ENCODE measurements at regions not wholly inside any gene's neighbourhood (a gene's known extent, or its start where the extent isn't known, plus 50 kb on each side); places are given as distances from the start of the nearest gene placed in this dataset.
A peak's percentile ranks its signal among the peaks of the same experiment; 100 is the strongest.

- in situ Hi-C loops (cut with HindIII; ENCODE audit: low pct_unique_long_range_greater_than_20kb, low sequenced_read_pairs): no loop called here
- DNase-seq (ENCODE audit: low read depth, low spot score): no peak
Observed at GRCh38 chr9:91047993-91048607, 246.5 kb downstream of the SYK start.

DNA sequence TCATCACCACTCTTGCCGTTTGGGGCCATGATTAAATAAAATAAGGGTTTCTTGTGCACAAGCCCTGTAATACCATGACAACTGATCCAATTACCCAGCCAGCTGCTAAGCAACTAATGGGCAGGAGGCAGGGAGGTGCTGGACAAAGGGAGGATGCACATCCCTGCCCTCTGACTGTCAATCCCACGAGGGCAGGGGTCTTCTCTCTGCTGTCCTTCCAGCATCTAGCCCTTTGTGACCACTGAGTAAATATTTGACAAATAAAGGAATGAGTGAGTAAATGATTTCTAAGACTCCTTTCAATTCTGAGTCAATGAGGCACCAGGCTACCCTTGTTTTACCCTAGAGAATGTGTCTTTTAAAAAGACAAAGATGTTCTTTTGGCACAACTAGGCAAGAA is 247.1 kb downstream of the SYK start:
- DNase-seq (ENCODE audit: low read depth, low spot score): no peak
- in situ Hi-C loops (cut with HindIII; ENCODE audit: low pct_unique_long_range_greater_than_20kb, low sequenced_read_pairs): no loop called here

GRCh38 chr9:91053824-91054223 is 252.2 kb downstream of the SYK start:
- in situ Hi-C loops (cut with HindIII; ENCODE audit: low pct_unique_long_range_greater_than_20kb, low sequenced_read_pairs): no loop called here

DNA sequence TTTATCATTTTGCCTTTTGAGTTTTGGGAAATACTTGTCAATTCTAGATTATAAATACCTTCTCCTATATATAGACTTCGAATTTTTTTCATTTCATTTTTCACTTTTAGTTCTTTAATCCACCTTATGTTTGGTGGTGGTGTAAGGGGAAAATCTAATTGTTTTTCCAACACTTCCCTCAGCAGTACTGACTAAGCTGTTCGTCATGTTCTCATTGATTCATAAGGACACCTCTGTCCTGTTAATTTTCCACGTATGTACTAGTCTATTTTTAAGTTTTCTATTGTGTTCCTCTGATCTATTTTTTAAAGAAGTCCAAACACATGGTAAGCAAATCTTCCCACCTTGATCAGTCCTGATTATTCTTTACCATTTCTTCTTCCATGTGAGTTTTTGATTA is 254.2 kb downstream of the SYK start:
- DNase-seq (ENCODE audit: low read depth, low spot score): no peak
- in situ Hi-C loops (cut with HindIII; ENCODE audit: low pct_unique_long_range_greater_than_20kb, low sequenced_read_pairs): no loop called here

More at GRCh38 chr9:91053824-91054223, 252.2 kb downstream of the SYK start:
- DNase-seq (ENCODE audit: low read depth, low spot score): no peak

GRCh38 chr9:91056486-91056885 is 254.9 kb downstream of the SYK start:
- in situ Hi-C loops (cut with HindIII; ENCODE audit: low pct_unique_long_range_greater_than_20kb, low sequenced_read_pairs): no loop called here
- no peak for DNase-seq (ENCODE audit: low read depth, low spot score)

GRCh38 chr9:91056917-91057316 is 255.3 kb downstream of the SYK start:
- DNase-seq (ENCODE audit: low read depth, low spot score): no peak
- in situ Hi-C loops (cut with HindIII; ENCODE audit: low pct_unique_long_range_greater_than_20kb, low sequenced_read_pairs): no loop called here

- no peak for DNase-seq (ENCODE audit: low read depth, low spot score)
- in situ Hi-C loops (cut with HindIII; ENCODE audit: low pct_unique_long_range_greater_than_20kb, low sequenced_read_pairs): no loop called here
Observed at GRCh38 chr9:91059713-91060112, 258.1 kb downstream of the SYK start.

DNA sequence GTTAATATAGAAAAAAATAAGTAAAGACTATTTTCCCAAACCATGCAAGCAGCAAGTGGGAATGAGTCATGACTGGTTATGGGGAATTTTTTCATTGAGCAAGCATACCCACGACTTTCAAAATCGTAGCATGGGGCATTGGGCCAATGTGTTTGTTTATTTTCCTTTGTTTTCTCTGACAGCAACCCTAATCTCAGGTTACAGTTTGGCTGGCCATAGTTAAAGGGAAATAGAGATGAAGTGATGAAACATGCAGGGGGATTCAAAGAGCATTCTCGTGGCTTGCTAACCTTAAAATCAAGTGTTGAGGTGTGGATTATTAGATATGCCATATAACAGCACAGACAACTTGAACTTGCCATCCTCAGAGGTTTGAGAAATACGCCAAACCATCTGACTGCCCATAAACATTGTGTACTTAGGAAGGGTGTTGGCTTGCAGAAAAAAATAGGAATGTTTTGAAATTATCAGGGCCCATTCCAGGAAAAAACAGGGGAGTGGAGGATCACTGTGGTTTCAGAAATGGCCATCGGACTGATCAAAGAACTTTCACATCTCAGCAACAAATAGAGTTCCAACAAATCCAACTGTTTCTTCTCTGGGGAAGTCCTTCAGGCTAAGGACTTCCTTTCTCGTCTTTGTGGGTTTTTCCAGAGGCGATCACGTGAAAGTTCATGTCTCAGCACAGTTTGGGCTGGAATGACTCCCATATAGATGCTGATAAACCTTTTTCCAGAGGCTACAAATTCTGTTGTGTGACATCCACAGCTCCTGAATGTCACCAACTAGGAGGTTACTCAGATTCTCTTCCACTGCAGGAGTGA is 259.1 kb downstream of the SYK start:
- DNase-seq (ENCODE audit: low read depth, low spot score): peak; percentile 70
- in situ Hi-C loops (cut with HindIII; ENCODE audit: low pct_unique_long_range_greater_than_20kb, low sequenced_read_pairs): no loop called here

- in situ Hi-C loops (cut with HindIII; ENCODE audit: low pct_unique_long_range_greater_than_20kb, low sequenced_read_pairs): no loop called here
Observed at GRCh38 chr9:91061506-91061905, 259.9 kb downstream of the SYK start.

GRCh38 chr9:91062281-91062680 is 260.7 kb downstream of the SYK start:
- no peak for DNase-seq (ENCODE audit: low read depth, low spot score)
- in situ Hi-C loops (cut with HindIII; ENCODE audit: low pct_unique_long_range_greater_than_20kb, low sequenced_read_pairs): no loop called here

More at GRCh38 chr9:91061506-91061905, 259.9 kb downstream of the SYK start:
- DNase-seq (ENCODE audit: low read depth, low spot score): no peak

DNA sequence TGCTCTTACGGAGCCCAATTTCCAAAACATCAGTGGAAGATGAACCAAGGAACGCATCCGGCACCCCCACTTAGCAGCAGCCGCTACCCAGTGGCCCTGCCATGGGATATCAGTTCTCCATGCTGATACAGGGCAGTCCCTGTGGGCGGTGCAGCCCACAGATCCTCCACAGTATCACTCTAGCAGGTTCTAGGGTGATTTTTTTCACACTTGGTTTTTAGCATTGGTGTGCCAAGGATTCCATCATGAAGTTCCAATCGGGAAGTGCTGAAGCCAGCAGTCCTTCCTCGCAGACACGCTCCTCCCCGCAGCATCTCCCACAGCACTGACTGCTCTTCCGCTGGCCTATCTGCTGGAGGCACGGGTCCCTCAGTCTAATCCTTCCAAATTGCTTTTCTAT is 261.9 kb downstream of the SYK start:
- in situ Hi-C loops (cut with HindIII; ENCODE audit: low pct_unique_long_range_greater_than_20kb, low sequenced_read_pairs): no loop called here
- DNase-seq (ENCODE audit: low read depth, low spot score): no peak

DNA sequence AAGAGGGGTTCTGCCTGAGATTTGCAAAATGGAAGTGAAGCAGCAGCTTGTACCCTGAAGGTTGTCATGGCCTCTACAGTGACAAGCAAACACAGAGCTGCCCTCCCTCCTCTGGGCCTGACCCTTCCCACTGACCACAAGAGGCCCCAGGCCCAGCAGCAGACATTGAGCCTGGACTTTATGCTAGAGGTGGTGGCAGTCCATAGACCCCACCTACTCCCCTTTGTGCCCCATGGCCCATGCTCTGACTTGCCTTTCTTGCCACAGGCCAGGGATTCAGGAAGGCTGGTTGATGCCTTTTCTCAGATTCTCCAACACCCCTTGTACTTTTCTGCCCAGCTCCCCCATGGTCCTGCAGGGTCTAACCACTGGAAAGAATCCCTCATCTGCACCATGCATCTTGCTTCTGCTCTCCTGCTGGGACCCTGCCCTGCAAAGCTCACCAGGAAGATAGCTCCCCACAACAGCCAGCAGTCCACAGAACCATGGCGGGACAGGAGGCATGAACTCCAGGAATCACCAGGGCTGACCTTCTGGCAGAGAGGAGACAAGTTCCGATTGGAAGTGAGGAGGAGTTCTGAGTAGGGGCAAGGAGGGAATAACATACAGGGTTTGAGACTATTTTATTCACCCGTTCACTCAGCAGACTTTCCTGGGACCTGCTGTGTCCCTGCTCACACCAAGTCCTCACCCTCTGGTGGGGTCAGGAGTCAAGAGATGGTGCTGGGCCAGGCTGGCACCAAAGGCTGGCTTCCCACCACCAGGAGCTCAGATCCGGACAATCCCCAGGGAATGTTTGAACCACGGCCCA is 263.8 kb downstream of the SYK start:
- in situ Hi-C loops (cut with HindIII; ENCODE audit: low pct_unique_long_range_greater_than_20kb, low sequenced_read_pairs): no loop called here

DNA sequence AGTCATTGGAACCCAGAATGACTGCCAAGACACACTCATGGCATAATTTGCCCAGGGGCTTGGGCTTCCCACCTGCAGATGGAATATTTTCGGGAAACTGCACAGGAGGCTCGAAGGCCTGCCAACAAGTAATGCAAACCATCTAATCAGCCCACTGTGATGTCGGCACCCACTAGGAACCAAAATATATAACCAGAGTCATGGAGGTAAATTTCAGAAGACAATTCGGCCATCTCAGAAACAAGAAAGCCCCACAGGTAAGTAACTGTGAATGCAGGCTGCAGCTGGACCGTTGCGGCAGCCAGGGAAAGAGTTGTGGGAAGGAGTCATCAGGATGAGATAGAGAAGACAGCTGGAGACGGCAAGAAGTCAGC is 264.4 kb downstream of the SYK start:
- in situ Hi-C loops (cut with HindIII; ENCODE audit: low pct_unique_long_range_greater_than_20kb, low sequenced_read_pairs): no loop called here
- DNase-seq (ENCODE audit: low read depth, low spot score): no peak

More for the DNA sequence above, 263.8 kb downstream of the SYK start:
- DNase-seq (ENCODE audit: low read depth, low spot score): no peak

- no peak for DNase-seq (ENCODE audit: low read depth, low spot score)
- in situ Hi-C loops (cut with HindIII; ENCODE audit: low pct_unique_long_range_greater_than_20kb, low sequenced_read_pairs): no loop called here
Observed at GRCh38 chr9:91066856-91067255, 265.2 kb downstream of the SYK start.

GRCh38 chr9:91067306-91067860 is 265.8 kb downstream of the SYK start:
- in situ Hi-C loops (cut with HindIII; ENCODE audit: low pct_unique_long_range_greater_than_20kb, low sequenced_read_pairs): no loop called here

DNA sequence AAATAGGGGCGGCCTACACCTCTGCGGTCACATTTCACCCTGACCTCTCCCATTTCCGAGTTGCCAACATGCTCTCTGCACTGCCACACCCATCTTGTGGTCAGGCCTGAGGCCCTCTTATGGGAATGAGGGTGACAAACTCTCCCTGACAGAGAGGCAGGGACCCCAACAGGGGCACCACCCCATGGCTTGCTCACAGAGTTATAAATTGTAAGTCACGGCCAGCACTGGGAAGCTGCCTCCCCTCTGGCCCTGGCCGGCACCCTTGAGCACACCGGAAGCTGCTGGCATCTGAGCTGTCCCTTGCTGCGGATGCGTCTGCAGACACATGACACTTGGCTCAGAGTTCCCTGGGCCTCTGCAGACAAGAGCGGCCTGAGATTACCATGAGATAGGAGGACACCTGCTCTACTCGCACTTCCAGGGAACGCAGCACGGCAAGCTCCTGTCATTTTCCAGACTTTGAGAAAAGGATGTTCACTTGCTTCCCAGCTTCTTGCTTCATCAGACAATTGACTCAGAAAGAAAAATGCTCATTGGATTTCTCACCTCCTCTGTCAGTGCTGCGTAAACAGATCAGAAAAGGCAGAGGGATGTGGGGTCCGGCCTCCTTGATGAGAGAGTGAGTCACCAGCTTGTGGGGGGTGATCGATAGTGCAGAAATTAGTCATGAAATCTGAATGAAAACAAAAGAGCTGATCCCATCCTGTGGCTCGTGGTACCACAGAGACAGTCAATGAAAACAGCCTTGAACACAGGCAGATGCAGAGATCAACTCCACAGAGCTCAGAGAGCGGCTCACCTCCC is 269.8 kb downstream of the SYK start:
- in situ Hi-C loops (cut with HindIII; ENCODE audit: low pct_unique_long_range_greater_than_20kb, low sequenced_read_pairs): no loop called here
- no peak for DNase-seq (ENCODE audit: low read depth, low spot score)

More at GRCh38 chr9:91067306-91067860, 265.8 kb downstream of the SYK start:
- DNase-seq (ENCODE audit: low read depth, low spot score): no peak

DNA sequence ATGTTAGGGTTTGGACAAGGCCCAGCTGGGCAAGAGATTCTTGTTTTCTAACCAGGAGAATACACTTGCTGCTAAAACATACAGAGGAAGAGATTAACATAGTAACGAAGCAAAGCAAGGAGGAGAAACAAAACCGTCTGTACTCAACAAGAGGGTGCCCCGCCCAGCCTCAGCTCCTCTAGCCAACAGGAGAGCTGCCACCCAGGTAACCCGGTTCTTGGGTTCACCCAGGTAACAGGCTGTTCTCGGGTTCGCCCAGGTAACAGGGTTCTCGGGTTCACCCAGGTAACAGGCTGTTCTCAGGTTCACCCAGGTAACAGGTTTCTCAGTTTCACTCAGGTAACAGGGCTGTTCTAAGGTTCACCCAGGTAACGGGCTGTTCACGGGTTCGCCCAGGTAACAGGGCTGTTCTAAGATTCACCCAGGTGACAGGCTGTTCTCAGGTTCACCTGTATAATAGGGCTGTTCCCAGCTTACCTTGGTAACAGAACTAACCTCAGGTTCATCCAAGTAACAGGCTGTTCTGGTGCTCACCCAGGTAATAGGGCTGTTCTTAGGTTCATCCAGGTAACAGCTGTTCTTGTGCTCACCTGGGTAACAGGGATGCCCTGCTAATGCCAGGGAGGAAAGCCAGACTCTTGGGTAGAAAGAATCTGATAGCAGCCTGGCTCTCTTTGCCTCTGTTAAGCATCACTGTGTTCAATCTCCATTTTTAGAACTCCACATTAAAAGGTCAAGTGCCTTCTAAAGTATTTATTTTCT is 271.6 kb downstream of the SYK start:
- in situ Hi-C loops (cut with HindIII; ENCODE audit: low pct_unique_long_range_greater_than_20kb, low sequenced_read_pairs): no loop called here
- DNase-seq (ENCODE audit: low read depth, low spot score): no peak
